ENCODE measurements at regions not wholly inside any gene's neighbourhood (a gene's known extent, or its start where the extent isn't known, plus 50 kb on each side); places are given as distances from the start of the nearest gene placed in this dataset.

DNA sequence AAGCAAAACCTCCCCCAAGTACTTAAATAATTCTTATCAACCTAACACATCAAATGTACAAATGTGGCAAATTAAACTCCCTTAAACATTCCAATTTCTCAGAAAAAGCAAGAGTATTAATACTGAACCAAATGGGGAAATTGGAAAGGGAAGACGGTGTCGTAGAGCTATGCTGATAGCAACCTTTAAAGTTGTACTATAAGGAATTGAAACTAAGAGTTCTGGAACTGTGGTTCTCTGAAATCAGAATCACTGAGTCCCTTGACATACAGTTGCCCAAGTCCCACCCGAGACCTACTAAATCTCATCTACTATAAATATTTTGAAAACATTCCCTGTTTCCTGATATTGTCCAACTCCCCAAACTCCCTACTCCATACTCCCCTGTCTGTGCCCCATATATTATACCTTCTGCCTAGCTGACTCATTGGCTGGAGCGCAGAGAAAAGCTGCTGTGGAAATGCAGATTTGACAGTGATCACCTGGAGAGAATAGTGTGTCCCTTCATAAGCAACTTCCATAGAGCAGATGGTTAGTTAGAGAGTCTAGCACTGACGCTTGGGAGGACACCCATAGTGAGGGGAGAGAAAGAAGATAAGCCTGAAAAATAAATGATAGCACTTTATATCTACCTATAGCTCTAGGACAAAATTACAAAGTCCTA lies 51.4 kb upstream of the ITM2B start:
- no peak for ATAC-seq
- intact Hi-C loops (cut with DNase I): no loop called here
- DNase-seq (ENCODE audit: missing footprints): no peak

- DNase-seq (ENCODE audit: missing footprints) (no peak), ATAC-seq (no peak)
- intact Hi-C loops (cut with DNase I): no loop called here
Observed at GRCh38 chr13:48178126-48178525, 54.9 kb upstream of the ITM2B start.

DNA sequence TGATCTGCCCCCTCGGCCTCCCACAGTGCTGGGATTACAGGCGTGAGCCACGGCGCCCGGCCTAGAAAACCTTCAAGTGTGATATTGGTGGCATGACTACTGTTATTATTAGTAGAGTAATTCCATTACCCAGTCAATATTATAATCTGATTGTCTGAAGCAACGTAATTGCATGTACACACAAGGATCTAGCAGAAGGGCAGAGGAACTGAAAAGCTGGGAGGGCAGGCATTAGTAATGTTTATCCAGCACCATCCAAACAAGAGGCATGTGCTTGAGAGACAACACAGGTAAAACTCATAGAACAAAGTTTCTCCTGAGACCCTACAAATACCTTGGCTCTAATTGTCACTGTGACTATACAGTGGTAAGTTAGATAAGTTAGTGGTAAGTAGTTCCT lies 56.2 kb upstream of the ITM2B start:
- DNase-seq (ENCODE audit: missing footprints) (no peak), ATAC-seq (no peak)
- intact Hi-C loops (cut with DNase I): no loop called here

DNA sequence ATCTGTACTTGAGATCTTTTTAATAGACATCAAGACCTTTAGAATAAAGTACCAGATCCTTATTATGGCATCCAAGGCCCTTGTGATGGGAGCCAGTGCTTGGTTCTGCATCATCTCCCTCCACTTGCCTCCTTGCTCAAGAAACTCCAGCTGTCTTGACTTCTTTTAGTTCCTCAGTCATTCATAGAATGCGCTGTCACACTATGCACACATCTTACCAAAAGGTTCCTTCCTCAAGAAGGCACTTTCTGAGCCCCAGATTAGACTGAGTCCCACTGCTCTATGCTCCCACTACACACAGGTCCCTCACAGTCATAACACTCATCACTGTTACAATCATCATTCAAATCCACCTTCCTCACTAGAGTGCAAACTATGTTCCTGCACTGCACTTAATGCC lies 57.8 kb upstream of the ITM2B start:
- intact Hi-C loops (cut with DNase I): no loop called here

DNA sequence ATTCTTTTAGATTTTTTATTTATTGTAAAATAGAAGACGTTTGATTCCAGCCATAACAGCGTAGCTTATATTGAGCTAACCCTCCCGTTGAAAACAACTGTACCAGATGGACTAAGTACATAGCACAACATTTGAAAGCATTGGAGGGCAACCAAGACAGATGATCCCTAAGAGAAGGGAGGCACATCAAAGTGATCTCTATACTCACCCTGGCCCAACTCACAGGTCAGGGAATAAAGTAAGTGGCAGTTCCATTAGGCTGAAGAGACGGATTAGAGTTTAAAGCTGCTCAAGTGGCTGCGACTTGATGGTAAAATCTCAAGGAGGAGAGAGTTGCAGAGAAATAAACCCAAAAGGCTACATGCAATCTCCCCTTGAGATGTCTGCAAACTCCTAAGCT lies 65.1 kb upstream of the ITM2B start:
- ATAC-seq (no peak), DNase-seq (ENCODE audit: missing footprints) (no peak)
- intact Hi-C loops (cut with DNase I): no loop called here

More for the DNA sequence above, 57.8 kb upstream of the ITM2B start:
- no peak for DNase-seq (ENCODE audit: missing footprints)
- ATAC-seq: no peak

DNA sequence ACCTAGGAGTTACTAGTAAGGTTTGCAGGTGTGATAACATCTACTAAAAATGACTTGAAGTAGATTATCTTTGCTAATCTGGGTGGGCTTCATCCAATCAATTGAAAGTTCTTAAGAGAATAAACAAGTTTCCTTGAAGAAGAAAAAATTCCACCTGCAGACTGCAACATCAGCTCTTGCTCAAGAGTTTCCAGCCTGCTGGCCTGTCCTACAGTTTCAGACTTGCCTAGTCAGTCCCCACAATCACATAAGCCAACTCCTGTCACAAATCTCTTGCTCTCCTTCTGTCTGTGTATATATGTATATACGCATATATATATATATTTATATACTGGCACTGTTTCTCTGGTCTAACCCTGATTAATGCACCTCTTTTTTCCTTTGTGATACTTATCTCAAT lies 67.3 kb upstream of the ITM2B start:
- ATAC-seq (no peak), DNase-seq (ENCODE audit: missing footprints) (no peak)
- intact Hi-C loops (cut with DNase I): no loop called here

GRCh38 chr13:48165063-48165462 lies 67.9 kb upstream of the ITM2B start:
- ATAC-seq (no peak), DNase-seq (ENCODE audit: missing footprints) (no peak)
- intact Hi-C loops (cut with DNase I): no loop called here

- ATAC-seq (no peak), DNase-seq (ENCODE audit: missing footprints) (no peak)
- intact Hi-C loops (cut with DNase I): no loop called here
Observed at GRCh38 chr13:48163061-48163460, 68.2 kb upstream of the MED4 start.

DNA sequence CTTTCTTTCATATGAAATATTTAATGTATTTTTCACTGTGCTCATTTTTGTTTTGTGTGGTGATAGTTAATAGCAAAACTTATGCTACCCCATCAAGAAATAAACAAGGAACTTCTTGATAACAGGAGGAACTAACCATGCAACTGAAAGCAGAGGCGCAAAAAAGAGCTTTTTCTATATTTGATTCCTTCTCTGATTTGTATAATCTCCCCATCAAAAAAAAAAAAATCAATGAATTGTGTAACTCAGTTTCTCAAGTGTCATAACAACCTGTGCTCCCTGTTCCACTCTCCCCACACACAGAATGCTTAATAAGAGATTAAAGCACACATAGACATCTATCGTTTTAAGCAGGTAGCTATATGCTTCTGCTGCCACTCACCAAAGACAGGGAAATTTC lies 67.3 kb upstream of the MED4 start:
- no peak for ATAC-seq
- intact Hi-C loops (cut with DNase I): no loop called here

DNA sequence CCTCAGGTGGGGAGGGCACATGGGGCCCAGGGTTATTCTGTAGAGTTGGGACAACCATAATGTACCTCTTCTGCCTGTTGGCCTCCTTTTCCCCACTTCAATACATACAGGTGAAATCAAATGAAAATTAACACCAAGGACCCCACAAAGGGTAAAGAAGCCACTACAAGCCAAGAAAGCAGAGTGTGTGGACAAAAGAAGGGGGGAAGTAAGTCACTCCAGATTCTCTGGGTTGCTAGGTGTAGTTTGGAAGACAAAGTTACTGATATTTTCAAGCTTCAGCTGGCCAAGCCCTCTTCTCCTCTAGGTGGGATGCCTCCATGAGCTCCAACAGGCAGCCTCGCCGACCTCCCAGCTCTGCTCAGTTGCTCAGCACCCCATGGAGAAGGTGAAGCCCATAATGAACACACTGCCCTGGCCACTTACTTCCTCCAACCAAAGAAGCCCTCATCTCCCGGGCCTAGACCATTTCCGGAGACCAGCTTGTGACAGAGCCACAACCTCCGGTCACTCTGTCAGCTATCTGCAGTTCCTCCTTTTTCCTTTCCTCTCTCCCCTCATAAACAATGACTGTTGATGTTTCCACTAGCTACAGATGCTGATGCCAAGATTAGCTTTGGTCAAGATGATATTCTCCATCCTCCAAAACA lies 66.8 kb upstream of the MED4 start:
- peak; percentile 79 for ATAC-seq
- intact Hi-C loops (cut with DNase I): no loop called here

More for the DNA sequence above, 67.3 kb upstream of the MED4 start:
- no peak for DNase-seq (ENCODE audit: missing footprints)

DNA sequence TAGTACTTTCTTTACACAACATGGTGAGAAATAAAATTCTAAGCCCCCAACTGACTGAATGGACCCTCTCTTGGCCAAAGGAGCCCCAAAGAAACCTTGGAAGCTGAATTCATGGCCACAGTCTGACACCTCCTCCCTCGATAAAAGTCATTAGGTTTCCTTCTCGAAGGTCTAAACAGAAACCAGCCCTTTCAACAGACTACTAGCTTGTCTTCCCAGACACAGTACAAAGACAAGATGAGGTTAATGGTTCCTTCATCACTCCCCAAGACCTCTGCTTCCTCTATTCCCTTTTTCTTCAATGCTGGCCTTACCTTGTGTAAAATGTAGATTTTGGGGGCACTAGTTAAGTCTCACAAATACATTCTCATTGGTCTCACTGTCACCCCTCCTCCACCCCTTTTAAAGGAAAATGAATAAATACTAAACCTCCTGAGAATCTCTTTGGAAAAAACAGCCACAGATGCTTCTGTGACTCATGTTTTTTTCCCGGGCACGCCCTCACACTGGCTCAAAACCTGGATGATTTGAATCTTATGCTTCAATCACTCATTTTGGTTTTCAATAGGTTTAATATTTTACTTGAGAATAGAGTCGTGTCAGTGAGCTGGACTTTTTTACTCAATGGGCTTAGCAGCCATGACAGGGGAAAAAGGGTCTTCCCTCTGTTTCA lies 65.8 kb upstream of the MED4 start:
- ATAC-seq (peak; percentile 53), DNase-seq (ENCODE audit: missing footprints) (peak; percentile 56)
- intact Hi-C loops (cut with DNase I): no loop called here

More for the DNA sequence above, 66.8 kb upstream of the MED4 start:
- peak; percentile 80 for DNase-seq (ENCODE audit: missing footprints)

- ATAC-seq (no peak), DNase-seq (ENCODE audit: missing footprints) (no peak)
- intact Hi-C loops (cut with DNase I): no loop called here
Observed at GRCh38 chr13:48159826-48160225, 64.9 kb upstream of the MED4 start.

- DNase-seq (ENCODE audit: missing footprints) (no peak), ATAC-seq (no peak)
- intact Hi-C loops (cut with DNase I): no loop called here
Observed at GRCh38 chr13:48159401-48159800, 64.5 kb upstream of the MED4 start.

- no peak for DNase-seq (ENCODE audit: missing footprints)
- ATAC-seq: no peak
- intact Hi-C loops (cut with DNase I): no loop called here
Observed at GRCh38 chr13:48158915-48159314, 64.0 kb upstream of the MED4 start.

- ATAC-seq: no peak
- intact Hi-C loops (cut with DNase I): no loop called here
- no peak for DNase-seq (ENCODE audit: missing footprints)
Observed at GRCh38 chr13:48158290-48158689, 63.4 kb upstream of the MED4 start.

- ATAC-seq (no peak), DNase-seq (ENCODE audit: missing footprints) (no peak)
- intact Hi-C loops (cut with DNase I): no loop called here
Observed at GRCh38 chr13:48156466-48156865, 61.6 kb upstream of the MED4 start.

GRCh38 chr13:48155848-48156247 lies 60.9 kb upstream of the MED4 start:
- intact Hi-C loops (cut with DNase I): no loop called here
- DNase-seq (ENCODE audit: missing footprints): no peak
- ATAC-seq: peak; percentile 54

GRCh38 chr13:48154671-48155070 lies 59.8 kb upstream of the MED4 start:
- ATAC-seq: peak; percentile 22

GRCh38 chr13:48153186-48153585 lies 58.3 kb upstream of the MED4 start:
- no peak for DNase-seq (ENCODE audit: missing footprints)
- no peak for ATAC-seq
- intact Hi-C loops (cut with DNase I): no loop called here

More at GRCh38 chr13:48154671-48155070, 59.8 kb upstream of the MED4 start:
- intact Hi-C loops (cut with DNase I): no loop called here
- DNase-seq (ENCODE audit: missing footprints): no peak

Data from Right ventricle myocardium inferior (tissue), 1 donor.